HUES64 (cell line): ENCODE measurements at regions not wholly inside any gene's neighbourhood (a gene's known extent, or its start where the extent isn't known, plus 50 kb on each side); places are given as distances from the start of the nearest gene placed in this dataset.

Experiments
- H3K27ac ChIP-seq: 2 replicates; pipeline ENCODE4 v1.7.0; 2013; ENCODE audit warnings: low read depth, low read length, inconsistent platforms
- H3K27me3 ChIP-seq: 2 replicates; pipeline ENCODE4 v1.6.1; 2013; ENCODE audit warnings: mild to moderate bottlenecking, low read length; ENCODE audit not compliant: insufficient read depth
- H3K36me3 ChIP-seq: 2 replicates; pipeline ENCODE4 v1.6.1; 2013; ENCODE audit warnings: mild to moderate bottlenecking, low read length; ENCODE audit not compliant: insufficient read depth
- H3K4me1 ChIP-seq: 2 replicates; pipeline ENCODE4 v1.6.1; 2013; ENCODE audit warnings: mild to moderate bottlenecking, low read length, moderate library complexity; ENCODE audit not compliant: insufficient read depth
- H3K4me3 ChIP-seq: 2 replicates; pipeline ENCODE4 v1.5.1; 2013; ENCODE audit warnings: mild to moderate bottlenecking, low read length, moderate library complexity
- H3K9ac ChIP-seq: 2 replicates; pipeline ENCODE4 v1.6.1; 2013; ENCODE audit warnings: mild to moderate bottlenecking, low read depth, low read length
- H3K9me3 ChIP-seq: 2 replicates; pipeline ENCODE4 v1.6.1; 2013; ENCODE audit warnings: low read depth, low read length; ENCODE audit not compliant: insufficient read depth
- WGBS: fragments of 150-250, 120-280 bp; methylation state at CpG from one replicate; pipeline ENCODE4 v1.1.7; 2013; ENCODE audit warnings: missing lambda C conversion rate; 5-methylcytosine and 5-hydroxymethylcytosine counted together

DNA sequence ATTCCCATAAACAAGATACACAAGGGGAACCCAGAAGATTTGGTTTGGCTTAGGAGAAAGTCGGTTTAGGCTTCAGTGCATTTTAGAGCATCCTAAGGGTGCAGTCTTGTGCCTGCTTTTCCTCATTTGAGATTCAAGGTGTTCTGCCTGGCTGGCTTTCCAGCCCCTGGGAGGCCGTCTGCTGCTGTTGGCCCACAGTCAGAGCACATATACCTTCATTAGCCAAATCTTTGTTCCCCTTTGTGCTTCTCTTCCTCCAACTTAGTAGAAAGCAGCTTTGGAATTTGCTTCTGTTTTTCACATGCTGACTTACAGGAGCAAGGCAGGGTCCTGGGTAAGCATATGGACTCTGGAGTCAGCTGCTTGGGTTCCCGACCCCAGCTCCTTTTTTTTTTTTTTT lies 477.1 kb upstream of the TCF4 start:
- no peaks in the 10 kb centered on the region for H3K36me3 ChIP-seq
- H3K9ac ChIP-seq, result no peak overlapping the region
- H3K9me3 ChIP-seq, result no peaks in the 10 kb centered on the region
- H3K4me1 ChIP-seq, result peaks cover 30% of the 10 kb centered on the region
- no peaks in the 10 kb centered on the region for H3K27me3 ChIP-seq
- no peak overlapping the region for H3K27ac ChIP-seq
- WGBS, result 84% methylated on average over 3 of the region's 3 CpGs
- no peak overlapping the region for H3K4me3 ChIP-seq

- Histone ChIP-seq H3K4me3 (no peak overlapping the region), H3K27me3 (no peaks in the 10 kb centered on the region), H3K9ac (no peak overlapping the region), H3K36me3 (no peaks in the 10 kb centered on the region), H3K27ac (no peak overlapping the region), H3K4me1 (peaks cover 25% of the 10 kb centered on the region), H3K9me3 (no peaks in the 10 kb centered on the region)
- 90% methylated on average over 2 of the region's 2 CpGs for WGBS
These were observed 474.9 kb upstream of the TCF4 start for GRCh38 chr18:56062931-56063330.

DNA sequence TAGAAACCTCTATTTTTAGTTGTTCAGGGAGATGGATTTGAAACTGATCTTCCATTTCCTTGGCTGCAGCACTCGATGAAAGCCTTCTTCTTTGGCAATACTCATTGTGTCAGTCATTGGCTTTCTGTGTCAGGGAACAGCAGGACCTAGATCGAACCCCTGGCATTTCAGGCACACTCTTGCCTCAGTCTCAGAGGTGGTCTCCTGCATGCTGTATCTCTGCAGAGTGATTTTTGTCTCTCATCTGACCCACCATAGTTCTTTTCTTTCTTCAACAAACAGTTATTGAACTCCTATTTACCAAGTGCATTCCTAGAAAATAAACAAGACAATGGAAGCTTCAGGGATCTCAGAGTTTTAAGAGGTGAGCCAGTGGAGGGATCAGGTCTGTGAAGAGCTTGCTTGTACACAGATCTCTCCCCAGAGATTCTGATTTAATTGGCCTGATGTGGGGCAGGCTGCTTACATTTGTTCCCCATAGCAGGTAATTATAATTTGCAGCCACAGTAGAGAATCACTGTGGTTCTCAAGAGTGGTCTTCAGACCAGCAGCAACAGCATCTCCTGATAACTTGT lies 473.1 kb upstream of the TCF4 start:
- Histone ChIP-seq H3K4me1 (peaks cover 24% of the 10 kb centered on the region), H3K27me3 (no peaks in the 10 kb centered on the region), H3K27ac (peak overlapping the region; percentile 36; the same call in 1 of the 2 replicates), H3K36me3 (no peaks in the 10 kb centered on the region), H3K9ac (no peak overlapping the region), H3K9me3 (no peaks in the 10 kb centered on the region), H3K4me3 (no peak overlapping the region)
- WGBS, result 75% methylated on average over 2 of the region's 2 CpGs

- Histone ChIP-seq H3K27ac (no peak overlapping the region), H3K27me3 (no peaks in the 10 kb centered on the region), H3K9me3 (peaks cover 19% of the 10 kb centered on the region; the same call in 1 of the 2 replicates), H3K4me3 (no peak overlapping the region), H3K36me3 (no peaks in the 10 kb centered on the region), H3K9ac (no peak overlapping the region), H3K4me1 (no peaks in the 10 kb centered on the region)
- WGBS, result 100% methylated on average over 1 of the region's 1 CpG
These were observed 464.2 kb upstream of the TCF4 start for GRCh38 chr18:56052202-56052601.

DNA sequence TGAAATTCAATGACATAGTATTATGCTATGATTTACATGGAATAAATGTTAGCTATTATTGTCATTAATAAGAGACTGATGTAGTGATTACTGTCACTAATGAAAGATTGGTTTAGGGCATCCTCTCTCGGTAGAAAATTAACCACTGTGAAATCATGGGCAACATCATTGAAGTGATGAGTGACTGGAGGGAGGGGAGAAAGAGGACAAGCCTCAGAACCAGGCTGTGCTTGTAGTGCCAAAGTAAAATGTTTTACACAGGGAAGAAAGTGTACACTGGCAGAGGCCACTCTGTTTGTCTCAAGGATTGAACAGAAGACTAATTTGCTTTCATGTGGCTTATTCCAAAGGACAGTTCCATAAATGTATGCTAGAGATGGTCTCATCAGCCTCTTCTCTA lies 456.2 kb upstream of the TCF4 start:
- Histone ChIP-seq H3K9ac (no peak overlapping the region), H3K27ac (no peak overlapping the region), H3K4me3 (no peak overlapping the region), H3K4me1 (peaks cover 10% of the 10 kb centered on the region), H3K27me3 (no peaks in the 10 kb centered on the region), H3K9me3 (peaks cover 18% of the 10 kb centered on the region; the same call in 1 of the 2 replicates), H3K36me3 (no peaks in the 10 kb centered on the region)
- WGBS, result 98% methylated on average over 1 of the region's 1 CpG

GRCh38 chr18:56043641-56044061 lies 455.7 kb upstream of the TCF4 start:
- Histone ChIP-seq H3K27me3 (no peaks in the 10 kb centered on the region), H3K9me3 (peaks cover 12% of the 10 kb centered on the region; the same call in 1 of the 2 replicates), H3K36me3 (no peaks in the 10 kb centered on the region), H3K9ac (no peak overlapping the region), H3K4me1 (peaks cover 14% of the 10 kb centered on the region), H3K27ac (no peak overlapping the region), H3K4me3 (no peak overlapping the region)
- 85% methylated on average over 4 of the region's 4 CpGs for WGBS

GRCh38 chr18:56042915-56043536 lies 455.0 kb upstream of the TCF4 start:
- Histone ChIP-seq H3K27me3 (no peaks in the 10 kb centered on the region), H3K4me3 (no peak overlapping the region), H3K9ac (no peak overlapping the region), H3K9me3 (peaks cover 6% of the 10 kb centered on the region; the same call in 1 of the 2 replicates), H3K27ac (no peak overlapping the region), H3K4me1 (peaks cover 16% of the 10 kb centered on the region), H3K36me3 (no peaks in the 10 kb centered on the region)
- 87% methylated on average over 2 of the region's 2 CpGs for WGBS

- H3K9ac ChIP-seq, result no peak overlapping the region
- H3K4me1 ChIP-seq, result peaks cover 9% of the 10 kb centered on the region; the same call in 1 of the 2 replicates
- H3K27me3 ChIP-seq, result no peaks in the 10 kb centered on the region
- H3K27ac ChIP-seq, result no peak overlapping the region
- peaks cover 4% of the 10 kb centered on the region for H3K9me3 ChIP-seq
- no peak overlapping the region for H3K4me3 ChIP-seq
- 94% methylated on average over 8 of the region's 8 CpGs for WGBS
- no peaks in the 10 kb centered on the region for H3K36me3 ChIP-seq
These were observed 450.4 kb upstream of the TCF4 start for GRCh38 chr18:56038171-56039030.

DNA sequence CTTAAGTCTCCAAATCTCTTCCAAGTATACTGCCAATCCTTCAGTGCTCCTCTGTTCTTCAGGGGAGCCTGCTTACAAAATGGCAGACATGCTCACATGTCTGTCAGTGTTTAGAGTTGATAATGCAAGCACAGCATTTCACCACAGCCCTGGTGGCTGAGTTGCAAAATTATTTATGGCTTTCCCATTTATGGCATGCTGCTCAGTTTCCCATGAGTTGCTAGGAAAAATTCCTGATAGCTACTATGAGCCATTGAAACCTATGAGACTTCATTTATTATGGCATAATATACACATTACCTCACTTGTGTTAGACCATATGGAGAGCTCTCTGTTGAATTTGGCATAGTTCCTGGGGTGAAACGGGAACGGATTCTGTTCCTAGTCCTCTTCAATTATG lies 448.7 kb upstream of the TCF4 start:
- peaks cover 7% of the 10 kb centered on the region; the same call in 1 of the 2 replicates for H3K4me1 ChIP-seq
- no peak overlapping the region for H3K9ac ChIP-seq
- no peak overlapping the region for H3K27ac ChIP-seq
- H3K9me3 ChIP-seq, result peaks cover 16% of the 10 kb centered on the region
- no peaks in the 10 kb centered on the region for H3K36me3 ChIP-seq
- 91% methylated on average over 2 of the region's 2 CpGs for WGBS
- no peaks in the 10 kb centered on the region for H3K27me3 ChIP-seq
- no peak overlapping the region for H3K4me3 ChIP-seq

- no peaks in the 10 kb centered on the region for H3K36me3 ChIP-seq
- no peak overlapping the region for H3K27ac ChIP-seq
- no peak overlapping the region for H3K9ac ChIP-seq
- H3K4me1 ChIP-seq, result peaks cover 7% of the 10 kb centered on the region; the same call in 1 of the 2 replicates
- WGBS, result 91% methylated on average over 2 of the region's 3 CpGs
- H3K27me3 ChIP-seq, result no peaks in the 10 kb centered on the region
- peaks cover 16% of the 10 kb centered on the region for H3K9me3 ChIP-seq
- no peak overlapping the region for H3K4me3 ChIP-seq
These were observed 447.6 kb upstream of the TCF4 start for GRCh38 chr18:56035546-56035945.

- no peak overlapping the region for H3K27ac ChIP-seq
- H3K9ac ChIP-seq, result no peak overlapping the region
- H3K4me3 ChIP-seq, result no peak overlapping the region
- H3K36me3 ChIP-seq, result no peaks in the 10 kb centered on the region
- H3K9me3 ChIP-seq, result peaks cover 16% of the 10 kb centered on the region
- WGBS, result 85% methylated on average over 2 of the region's 2 CpGs
- peaks cover 8% of the 10 kb centered on the region for H3K4me1 ChIP-seq
- H3K27me3 ChIP-seq, result no peaks in the 10 kb centered on the region
These were observed 447.0 kb upstream of the TCF4 start for GRCh38 chr18:56034949-56035348.
